ENCODE measurements at regions not wholly inside any gene's neighbourhood (a gene's known extent, or its start where the extent isn't known, plus 50 kb on each side); places are given as distances from the start of the nearest gene placed in this dataset.

GRCh38 chr1:121587777-121588176 lies 403.0 kb downstream of the SRGAP2C start:
- H3K9me3 ChIP-seq (ENCODE audit: control insufficient read depth in 4 of 4, low read length in 3 of 4) = no peaks in the 10 kb centered on the region
- H3K4me1 ChIP-seq (ENCODE audit: control insufficient read depth in 4 of 4, insufficient read depth in 4 of 4, low read length in 3 of 4) = no peaks in the 10 kb centered on the region
- H3K4me3 ChIP-seq (ENCODE audit: low read depth in 1 of 3, low read length in 3 of 3) = no peak overlapping the region
- no peak overlapping the region for H3K27ac ChIP-seq (ENCODE audit: low read depth in 1 of 2, low read length in 2 of 2)
- no peak for DNase-seq (ENCODE audit: low spot score)
- no peaks in the 10 kb centered on the region for H3K27me3 ChIP-seq (ENCODE audit: control insufficient read depth in 4 of 4, insufficient read depth in 4 of 4, low read length in 3 of 4)
- H3K9ac ChIP-seq (ENCODE audit: low read depth in 1 of 2, low read length in 2 of 2) = no peak overlapping the region
- H3K36me3 ChIP-seq (ENCODE audit: control insufficient read depth in 4 of 4, insufficient read depth in 3 of 4, low read depth in 1 of 4, low read length in 3 of 4) = peaks cover 0 to 4% (median 0%) of the 10 kb centered on the region in 4 donors
- no peak for TF ChIP-seq EGR1 (IDR thresholded peaks at IDR 0.05; ENCODE audit: low read depth in 2 of 2)
- TF ChIP-seq YY1 (IDR thresholded peaks at IDR 0.05) = no peak
- TF ChIP-seq REST (IDR thresholded peaks at IDR 0.05) = no peak
- no peak for TF ChIP-seq ATF3 (IDR thresholded peaks at IDR 0.05)
- no peak for TF ChIP-seq NR2F2 (IDR thresholded peaks at IDR 0.05)
- no peak for TF ChIP-seq RAD21 (IDR thresholded peaks at IDR 0.05)
- TF ChIP-seq MAX (IDR thresholded peaks at IDR 0.05) = no peak
- no peak for TF ChIP-seq FOXA1 (IDR thresholded peaks at IDR 0.05)

- Histone ChIP-seq H3K4me3 (ENCODE audit: low read depth in 1 of 3, low read length in 3 of 3) (no peak overlapping the region), H3K9me3 (ENCODE audit: control insufficient read depth in 4 of 4, low read length in 3 of 4) (no peaks in the 10 kb centered on the region), H3K4me1 (ENCODE audit: control insufficient read depth in 4 of 4, insufficient read depth in 4 of 4, low read length in 3 of 4) (no peaks in the 10 kb centered on the region), H3K27ac (ENCODE audit: low read depth in 1 of 2, low read length in 2 of 2) (no peak overlapping the region), H3K36me3 (ENCODE audit: control insufficient read depth in 4 of 4, insufficient read depth in 3 of 4, low read depth in 1 of 4, low read length in 3 of 4) (no peaks in the 10 kb centered on the region), H3K27me3 (ENCODE audit: control insufficient read depth in 4 of 4, insufficient read depth in 4 of 4, low read length in 3 of 4) (no peaks in the 10 kb centered on the region), H3K9ac (ENCODE audit: low read depth in 1 of 2, low read length in 2 of 2) (no peak overlapping the region)
- TF ChIP-seq ATF3 (IDR thresholded peaks at IDR 0.05) = no peak
- no peak for TF ChIP-seq REST (IDR thresholded peaks at IDR 0.05)
- no peak for TF ChIP-seq SP1 (IDR thresholded peaks at IDR 0.05)
- 84% methylated on average over 3 of the region's 3 CpGs for WGBS
- DNase-seq (ENCODE audit: low spot score) = no peak
Measured at GRCh38 chr1:121594096-121594495, 409.3 kb downstream of the SRGAP2C start.

DNA sequence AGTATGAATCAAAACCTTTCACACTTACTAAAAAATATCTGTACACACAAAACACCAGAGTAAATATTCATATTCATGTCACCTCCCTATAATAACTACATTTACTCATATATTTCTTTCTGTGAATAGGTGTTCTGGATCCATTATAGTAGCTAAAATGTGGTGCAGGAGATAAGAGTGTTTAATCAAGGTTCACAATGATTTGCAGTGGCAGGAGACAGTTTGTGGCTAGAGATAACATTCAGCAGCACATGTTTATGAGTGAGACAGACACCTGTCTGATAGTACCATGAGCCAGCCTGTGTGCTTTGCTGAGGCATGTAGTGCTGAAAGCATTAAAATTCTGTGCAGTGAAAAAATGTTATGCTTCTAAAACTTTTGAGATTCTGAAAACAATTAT lies 410.3 kb downstream of the SRGAP2C start:
- Histone ChIP-seq H3K4me3 (ENCODE audit: low read depth in 1 of 3, low read length in 3 of 3) (no peak overlapping the region), H3K9ac (ENCODE audit: low read depth in 1 of 2, low read length in 2 of 2) (no peak overlapping the region), H3K27me3 (ENCODE audit: control insufficient read depth in 4 of 4, insufficient read depth in 4 of 4, low read length in 3 of 4) (no peaks in the 10 kb centered on the region), H3K36me3 (ENCODE audit: control insufficient read depth in 4 of 4, insufficient read depth in 3 of 4, low read depth in 1 of 4, low read length in 3 of 4) (no peaks in the 10 kb centered on the region), H3K27ac (ENCODE audit: low read depth in 1 of 2, low read length in 2 of 2) (no peak overlapping the region), H3K4me1 (ENCODE audit: control insufficient read depth in 4 of 4, insufficient read depth in 4 of 4, low read length in 3 of 4) (no peaks in the 10 kb centered on the region), H3K9me3 (ENCODE audit: control insufficient read depth in 4 of 4, low read length in 3 of 4) (no peaks in the 10 kb centered on the region)
- DNase-seq (ENCODE audit: low spot score) = no peak
- no peak for TF ChIP-seq YY1 (IDR thresholded peaks at IDR 0.05)
- TF ChIP-seq REST (IDR thresholded peaks at IDR 0.05) = no peak
- TF ChIP-seq FOXA2 (IDR thresholded peaks at IDR 0.05) = no peak
- no peak for TF ChIP-seq HNF4G (IDR thresholded peaks at IDR 0.05)
- no peak for TF ChIP-seq HNF4A (conservative IDR thresholded peaks at IDR 0.05)
- no peak for TF ChIP-seq TAF1 (conservative IDR thresholded peaks at IDR 0.05)
- TF ChIP-seq NR2F2 (IDR thresholded peaks at IDR 0.05) = no peak
- TF ChIP-seq ZBTB33 (IDR thresholded peaks at IDR 0.05) = no peak
- TF ChIP-seq SP1 (IDR thresholded peaks at IDR 0.05) = no peak
- TF ChIP-seq RXRA (IDR thresholded peaks at IDR 0.05) = no peak
